Endodermal cell (in vitro differentiated cells): ENCODE measurements at regions not wholly inside any gene's neighbourhood (a gene's known extent, or its start where the extent isn't known, plus 50 kb on each side); places are given as distances from the start of the nearest gene placed in this dataset.

Source experiments
- DNase-seq: peaks from one replicate; pipeline ENCODE4 v3.0.0-alpha.2; 2017
- H3K27ac ChIP-seq: 2 replicates; pipeline ENCODE4 v1.5.1; 2013; ENCODE audit warnings: mild to moderate bottlenecking, low read depth, low read length, moderate library complexity
- H3K27me3 ChIP-seq: 2 replicates; pipeline ENCODE4 v1.6.1; 2013; ENCODE audit warnings: mild to moderate bottlenecking, low read length, moderate library complexity; ENCODE audit not compliant: insufficient read depth, control insufficient read depth, poor library complexity, severe bottlenecking
- H3K36me3 ChIP-seq: 2 replicates; pipeline ENCODE4 v1.7.0; 2013; ENCODE audit warnings: mild to moderate bottlenecking, low read length, moderate library complexity; ENCODE audit not compliant: control insufficient read depth, insufficient read depth
- H3K4me1 ChIP-seq: one replicate; pipeline ENCODE4 v1.7.0; 2013; ENCODE audit warnings: low read length; ENCODE audit not compliant: control insufficient read depth, insufficient read depth
- H3K4me3 ChIP-seq: 2 replicates; pipeline ENCODE4 v1.5.1; 2013; ENCODE audit warnings: mild to moderate bottlenecking, low read length, moderate library complexity
- H3K9ac ChIP-seq: 2 replicates; pipeline ENCODE4 v1.6.1; 2013; ENCODE audit warnings: mild to moderate bottlenecking, low read length, moderate library complexity; ENCODE audit not compliant: poor library complexity, severe bottlenecking; ENCODE audit errors: extremely low read depth
- H3K9me3 ChIP-seq: 2 replicates; pipeline ENCODE4 v1.6.1; 2013; ENCODE audit warnings: mild to moderate bottlenecking, low read length, moderate library complexity; ENCODE audit not compliant: control insufficient read depth
- H3K27ac Mint-ChIP-seq: 2 replicates; pipeline ENCODE4 v1.8.0; 2020; ENCODE audit warnings: mixed read lengths
- H3K27me3 Mint-ChIP-seq: 2 replicates; pipeline ENCODE4 v1.8.0; 2021; ENCODE audit warnings: mild to moderate bottlenecking, mixed read lengths; ENCODE audit not compliant: insufficient read depth
- H3K36me3 Mint-ChIP-seq: 2 replicates; pipeline ENCODE4 v1.8.0; 2020; ENCODE audit warnings: low read depth, mixed read lengths
- H3K4me1 Mint-ChIP-seq: 2 replicates; pipeline ENCODE4 v1.8.0; 2020; ENCODE audit warnings: mixed read lengths
- H3K4me3 Mint-ChIP-seq: 2 replicates; pipeline ENCODE4 v1.8.0; 2020; ENCODE audit warnings: mild to moderate bottlenecking, moderate library complexity, mixed read lengths
- H3K9me3 Mint-ChIP-seq: 2 replicates; pipeline ENCODE4 v1.8.0; 2020; ENCODE audit warnings: mild to moderate bottlenecking, mixed read lengths
- WGBS, 2 experiments: methylation state at CpG; one replicate each; pipeline versions ENCODE4 v1.1.5 to v1.1.7; 2013; ENCODE audit warnings: missing lambda C conversion rate in 2 of 2, mixed read lengths in 1 of 2; ENCODE audit not compliant: insufficient coverage in 1 of 2, insufficient read length in 1 of 2; 5-methylcytosine and 5-hydroxymethylcytosine counted together
- TF ChIP-seq, protein P1 (sequence below): fragments of 200-600 bp; sonication (generic); conservative IDR thresholded peaks from 2 replicates; pipeline ENCODE4 v1.5.0; 2021; ENCODE audit warnings: antibody characterized with exemption, mild to moderate bottlenecking

DNA sequence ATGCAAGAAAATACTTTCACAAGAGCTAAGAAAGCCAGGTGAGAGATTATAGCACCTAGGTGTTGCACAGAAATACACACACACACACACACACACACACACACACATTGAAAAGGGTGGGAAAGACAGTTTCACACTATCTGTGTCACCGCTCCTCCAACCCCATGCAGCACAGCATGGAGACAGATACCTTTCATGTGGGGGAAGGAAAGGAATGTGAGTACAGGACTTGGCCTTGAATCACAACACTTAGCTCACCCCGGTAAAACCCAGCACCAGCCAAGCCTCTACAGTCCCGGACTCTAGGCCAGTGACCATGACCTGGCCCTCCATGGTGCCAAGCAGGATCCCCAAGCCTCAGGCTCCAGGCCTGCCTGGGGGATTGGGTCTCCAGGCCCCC is 462.0 kb upstream of the SPRY2 start:
- TF ChIP-seq, protein P1, sequence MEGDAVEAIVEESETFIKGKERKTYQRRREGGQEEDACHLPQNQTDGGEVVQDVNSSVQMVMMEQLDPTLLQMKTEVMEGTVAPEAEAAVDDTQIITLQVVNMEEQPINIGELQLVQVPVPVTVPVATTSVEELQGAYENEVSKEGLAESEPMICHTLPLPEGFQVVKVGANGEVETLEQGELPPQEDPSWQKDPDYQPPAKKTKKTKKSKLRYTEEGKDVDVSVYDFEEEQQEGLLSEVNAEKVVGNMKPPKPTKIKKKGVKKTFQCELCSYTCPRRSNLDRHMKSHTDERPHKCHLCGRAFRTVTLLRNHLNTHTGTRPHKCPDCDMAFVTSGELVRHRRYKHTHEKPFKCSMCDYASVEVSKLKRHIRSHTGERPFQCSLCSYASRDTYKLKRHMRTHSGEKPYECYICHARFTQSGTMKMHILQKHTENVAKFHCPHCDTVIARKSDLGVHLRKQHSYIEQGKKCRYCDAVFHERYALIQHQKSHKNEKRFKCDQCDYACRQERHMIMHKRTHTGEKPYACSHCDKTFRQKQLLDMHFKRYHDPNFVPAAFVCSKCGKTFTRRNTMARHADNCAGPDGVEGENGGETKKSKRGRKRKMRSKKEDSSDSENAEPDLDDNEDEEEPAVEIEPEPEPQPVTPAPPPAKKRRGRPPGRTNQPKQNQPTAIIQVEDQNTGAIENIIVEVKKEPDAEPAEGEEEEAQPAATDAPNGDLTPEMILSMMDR: no peak
- no peaks in the 10 kb centered on the region for H3K9me3 Mint-ChIP-seq
- no peaks in the 10 kb centered on the region for H3K27me3 ChIP-seq
- no peaks in the 10 kb centered on the region for H3K36me3 ChIP-seq
- no peak overlapping the region for H3K4me3 ChIP-seq
- peaks cover 7% of the 10 kb centered on the region for H3K4me1 Mint-ChIP-seq
- H3K9me3 ChIP-seq: no peaks in the 10 kb centered on the region
- no peak overlapping the region for H3K4me3 Mint-ChIP-seq
- peak overlapping the region; percentile 12 for H3K27ac Mint-ChIP-seq
- no peak overlapping the region for H3K27ac ChIP-seq
- DNase-seq: peak; percentile 80
- no peaks in the 10 kb centered on the region for H3K36me3 Mint-ChIP-seq
- 58 to 83% methylated on average over 1 to 2 of the region's 3 CpGs for WGBS, 2 experiments
- no peak overlapping the region for H3K9ac ChIP-seq
- no peaks in the 10 kb centered on the region for H3K4me1 ChIP-seq
- H3K27me3 Mint-ChIP-seq: no peaks in the 10 kb centered on the region

DNA sequence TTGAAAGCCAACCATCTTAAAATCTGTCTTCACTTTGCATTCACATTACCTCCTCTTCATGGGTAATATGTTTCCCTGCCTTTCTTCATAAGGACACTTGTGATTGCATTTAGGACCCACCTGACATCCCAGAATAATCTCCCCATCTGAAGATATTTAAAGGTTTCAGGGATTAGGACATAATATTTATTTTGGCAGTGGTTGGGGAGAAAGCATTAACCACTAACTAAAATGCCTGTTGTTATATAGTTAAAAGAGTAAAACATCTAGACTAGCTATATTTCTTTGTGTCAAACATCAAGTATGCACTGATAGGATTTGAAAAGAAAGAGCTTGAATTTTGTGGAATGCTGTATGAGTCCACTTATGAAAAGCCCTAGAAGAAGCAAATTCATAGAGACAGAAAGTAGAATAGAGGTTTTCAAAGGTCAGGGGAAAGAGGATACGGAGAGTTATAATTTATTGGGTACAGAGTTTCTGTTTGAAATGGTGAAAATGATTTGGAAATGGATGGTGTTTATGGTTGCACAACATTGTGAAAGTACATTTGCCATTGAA is 457.7 kb upstream of the SPRY2 start:
- Mint-ChIP-seq H3K4me1 (peaks cover 7% of the 10 kb centered on the region), H3K36me3 (no peaks in the 10 kb centered on the region), H3K27ac (no peak overlapping the region), H3K9me3 (no peaks in the 10 kb centered on the region), H3K4me3 (no peak overlapping the region), H3K27me3 (no peaks in the 10 kb centered on the region)
- Histone ChIP-seq H3K36me3 (no peaks in the 10 kb centered on the region), H3K27ac (no peak overlapping the region), H3K9ac (no peak overlapping the region), H3K4me3 (no peak overlapping the region), H3K27me3 (no peaks in the 10 kb centered on the region), H3K4me1 (no peaks in the 10 kb centered on the region), H3K9me3 (no peaks in the 10 kb centered on the region)
- TF ChIP-seq, protein P1: no peak
- DNase-seq: no peak
- WGBS, 2 experiments: 96 to 100% methylated on average over 1 of the region's 1 CpG

DNA sequence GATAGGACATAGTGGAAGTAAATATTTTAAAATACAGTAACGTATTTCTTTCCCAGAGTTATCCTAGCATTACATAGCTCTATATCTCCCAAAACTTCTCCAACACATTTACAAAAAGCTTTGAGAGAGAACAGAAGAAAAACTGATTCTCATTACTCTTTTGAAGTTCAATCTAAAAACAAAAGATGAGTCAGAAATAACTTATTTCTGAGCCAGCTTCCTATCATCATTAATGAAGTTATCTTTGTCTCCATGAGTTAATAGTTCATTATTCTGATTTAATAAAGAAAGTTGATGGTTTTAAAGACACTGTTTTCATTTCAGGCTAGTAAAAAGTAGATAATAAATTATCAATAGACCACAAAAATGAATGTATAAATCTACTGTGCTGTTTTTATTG is 446.7 kb upstream of the SPRY2 start:
- TF ChIP-seq, protein P1: no peak
- 100% methylated on average over 1 of the region's 1 CpG; no CpG with 5 or more reads in 1 of the 2 experiments for WGBS, 2 experiments
- DNase-seq: no peak
- no peak overlapping the region for H3K9ac ChIP-seq
- H3K36me3 ChIP-seq: no peaks in the 10 kb centered on the region
- peaks cover 6% of the 10 kb centered on the region for H3K4me1 Mint-ChIP-seq
- no peak overlapping the region for H3K4me3 ChIP-seq
- no peaks in the 10 kb centered on the region for H3K9me3 Mint-ChIP-seq
- no peak overlapping the region for H3K4me3 Mint-ChIP-seq
- H3K9me3 ChIP-seq: no peaks in the 10 kb centered on the region
- no peaks in the 10 kb centered on the region for H3K4me1 ChIP-seq
- no peak overlapping the region for H3K27ac ChIP-seq
- no peak overlapping the region for H3K27ac Mint-ChIP-seq
- H3K27me3 ChIP-seq: no peaks in the 10 kb centered on the region
- H3K36me3 Mint-ChIP-seq: no peaks in the 10 kb centered on the region
- H3K27me3 Mint-ChIP-seq: no peaks in the 10 kb centered on the region
